ENCODE measurements at regions not wholly inside any gene's neighbourhood (a gene's known extent, or its start where the extent isn't known, plus 50 kb on each side); places are given as distances from the start of the nearest gene placed in this dataset.

GRCh38 chr6:145370559-145370958, 364.8 kb downstream of the EPM2A start:
- Histone ChIP-seq H3K4ac (replicated peaks; ENCODE audit: insufficient read length, low read depth, low read length) (no peak overlapping the region), H2BK12ac (ENCODE audit: low read depth, low read length) (no peak overlapping the region), H4K20me1 (replicated peaks in 1 of 2; ENCODE audit: control insufficient read depth in 1 of 2, insufficient read depth in 2 of 2, low read length in 2 of 2) (no peaks in the 10 kb centered on the region), H2BK120ac (replicated peaks; ENCODE audit: low read depth, low read length) (no peak overlapping the region), H3K23me2 (ENCODE audit: low read depth, low read length) (no peaks in the 10 kb centered on the region; the same call in 1 of the 2 replicates), H2AK5ac (ENCODE audit: low read depth, low read length) (no peak overlapping the region), H4K8ac (ENCODE audit: extremely low read depth, insufficient read depth, low read length) (no peak overlapping the region), H3K23ac (ENCODE audit: insufficient read length) (no peak overlapping the region), H4K91ac (replicated peaks; ENCODE audit: insufficient read length, low read length) (no peak overlapping the region), H2AFZ (ENCODE audit: low read length) (no peak overlapping the region), H3K27me3 (replicated peaks in 1 of 4; ENCODE audit: control insufficient read depth in 3 of 4, extremely low read depth in 1 of 4, insufficient read depth in 3 of 4, low read length in 3 of 4) (no peaks in the 10 kb centered on the region; a peak in 1 of 7 replicates), H3K79me2 (ENCODE audit: control insufficient read depth in 1 of 2, insufficient read depth in 2 of 2, low read length in 2 of 2) (no peaks in the 10 kb centered on the region), H3K56ac (replicated peaks; ENCODE audit: insufficient read length, low read depth, low read length) (no peak overlapping the region), H3K9me3 (ENCODE audit: insufficient read depth in 2 of 2, low read depth in 1 of 2, low read length in 1 of 2) (no peaks in the 10 kb centered on the region), H3K79me1 (ENCODE audit: low read depth, low read length) (no peaks in the 10 kb centered on the region), H3K4me1 (replicated peaks in 1 of 4; ENCODE audit: control insufficient read depth in 3 of 4, insufficient read depth in 4 of 4, low read length in 3 of 4) (no peaks in the 10 kb centered on the region), H2BK5ac (ENCODE audit: low read depth, low read length) (no peak overlapping the region), H3K9ac (replicated peaks in 1 of 4; ENCODE audit: extremely low read depth in 1 of 4, low read depth in 3 of 4, low read length in 3 of 4) (no peak overlapping the region), H3K4me2 (ENCODE audit: insufficient read depth in 1 of 2, low read depth in 2 of 2, low read length in 2 of 2) (no peak overlapping the region), H3K14ac (ENCODE audit: insufficient read length) (no peak overlapping the region), H3K27ac (ENCODE audit: low read depth, low read length) (no peak overlapping the region), H2BK15ac (ENCODE audit: low read length) (no peak overlapping the region), H2BK20ac (ENCODE audit: low read length) (no peak overlapping the region), H3K36me3 (ENCODE audit: control insufficient read depth in 2 of 4, insufficient read depth in 4 of 4, low read length in 3 of 4) (no peaks in the 10 kb centered on the region), H3K4me3 (ENCODE audit: extremely low read depth in 1 of 4, insufficient read depth in 2 of 4, low read depth in 3 of 4, low read length in 4 of 4) (no peak overlapping the region), H3K18ac (ENCODE audit: extremely low read depth, low read length) (no peak overlapping the region), H4K5ac (ENCODE audit: insufficient read length, low read depth, low read length) (no peak overlapping the region)
- FAIRE-seq = no peak
- no peak for DNase-seq (ENCODE audit: low read depth in 1 of 2, low spot score in 2 of 2)
- TF ChIP-seq NRF1 (IDR thresholded peaks at IDR 0.05; ENCODE audit: low read depth, low read length) (no peak), BRCA1 (IDR thresholded peaks at IDR 0.05; ENCODE audit: low read depth, low read length) (no peak), RAD21 (IDR thresholded peaks at IDR 0.05 in 1 of 2, conservative IDR thresholded peaks at IDR 0.05 in 1 of 2; ENCODE audit: low read depth in 2 of 2, low read length in 2 of 2) (peak; percentile 24 to 28; a peak in 2 of 4 replicates), CTCF (IDR thresholded peaks at IDR 0.05; ENCODE audit: control extremely low read depth in 1 of 3, insufficient read depth in 1 of 3, low read depth in 1 of 3, low read length in 3 of 3) (no peak), PHF8 (conservative IDR thresholded peaks at IDR 0.05; ENCODE audit: low read depth, low read length) (no peak)
- POLR2A ChIA-PET (ENCODE audit: partially characterized antibody) = no interaction called here
- CTCF ChIA-PET (ENCODE audit: partially characterized antibody) = interaction anchor here (1.2 kb wide), 2 partner anchors 10 to 52 kb away, joined by 3 read pairs; no protein-coding TSS in a partner anchor

Measured in H1 (cell line).